ENCODE measurements at regions not wholly inside any gene's neighbourhood (a gene's known extent, or its start where the extent isn't known, plus 50 kb on each side); places are given as distances from the start of the nearest gene placed in this dataset.

GRCh38 chr6:77403424-77403823 lies 59.9 kb downstream of the HTR1B start:
- Mint-ChIP-seq H3K4me1 (no peaks in the 10 kb centered on the region), H3K9me3 (peaks cover 5 to 16% (median 13%) of the 10 kb centered on the region in 6 donors), H3K4me3 (no peak overlapping the region), H3K27ac (no peak overlapping the region), H3K27me3 (ENCODE audit: low read depth in 3 of 3) (peaks cover 0 to 3% (median 2%) of the 10 kb centered on the region in 3 donors), H3K36me3 (no peaks in the 10 kb centered on the region)
- DNase-seq, result no peak

DNA sequence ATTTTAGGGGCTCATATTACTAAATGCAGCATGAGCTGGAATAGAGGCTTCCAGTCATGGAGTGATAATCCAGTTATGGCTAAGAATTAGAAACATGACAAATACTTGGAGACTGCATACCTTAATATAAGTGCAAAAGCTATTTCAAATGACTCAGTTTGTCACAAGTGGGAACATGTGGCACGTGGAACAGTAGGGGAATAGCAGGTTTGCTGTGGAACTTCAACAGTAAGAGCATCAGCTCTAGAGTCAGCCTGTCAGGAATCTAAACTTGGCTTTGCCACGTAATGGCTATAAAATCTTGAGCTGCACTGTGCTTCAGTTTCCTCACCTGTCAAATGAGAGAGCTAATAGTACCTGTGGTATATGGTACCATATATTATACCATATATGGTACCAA lies 62.1 kb downstream of the HTR1B start:
- Mint-ChIP-seq H3K4me3 (no peak overlapping the region), H3K4me1 (no peaks in the 10 kb centered on the region), H3K27me3 (ENCODE audit: low read depth in 3 of 3) (peaks cover 0 to 4% (median 2%) of the 10 kb centered on the region in 3 donors), H3K9me3 (peaks cover 0 to 19% (median 15%) of the 10 kb centered on the region in 6 donors), H3K27ac (no peak overlapping the region), H3K36me3 (no peaks in the 10 kb centered on the region)
- no peak for DNase-seq

DNA sequence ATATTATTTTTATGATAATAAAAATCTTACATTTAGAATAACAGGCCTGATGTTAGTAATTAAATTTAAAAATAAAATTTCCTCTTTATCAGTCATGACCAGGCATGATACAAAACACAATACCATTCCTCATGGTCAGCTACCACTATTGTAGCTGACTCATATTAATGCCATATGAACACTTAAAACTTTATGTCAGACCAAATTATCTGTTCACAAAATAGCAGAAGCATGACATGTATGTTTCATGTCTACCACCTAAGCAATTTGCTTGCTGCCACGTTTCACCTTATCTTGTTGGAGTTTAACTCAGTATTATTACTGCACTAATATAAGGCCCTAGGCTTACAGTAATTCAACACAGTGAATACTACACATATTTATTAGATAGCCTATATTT lies 65.7 kb downstream of the HTR1B start:
- Mint-ChIP-seq H3K36me3 (peaks cover 0 to under 1% (median 0%) of the 10 kb centered on the region in 3 donors), H3K27me3 (ENCODE audit: low read depth in 3 of 3) (peaks cover 0 to 4% (median 2%) of the 10 kb centered on the region in 3 donors), H3K9me3 (peaks cover 4 to 28% (median 12%) of the 10 kb centered on the region in 6 donors), H3K4me1 (no peaks in the 10 kb centered on the region), H3K4me3 (no peak overlapping the region), H3K27ac (no peak overlapping the region)
- no peak for DNase-seq

DNA sequence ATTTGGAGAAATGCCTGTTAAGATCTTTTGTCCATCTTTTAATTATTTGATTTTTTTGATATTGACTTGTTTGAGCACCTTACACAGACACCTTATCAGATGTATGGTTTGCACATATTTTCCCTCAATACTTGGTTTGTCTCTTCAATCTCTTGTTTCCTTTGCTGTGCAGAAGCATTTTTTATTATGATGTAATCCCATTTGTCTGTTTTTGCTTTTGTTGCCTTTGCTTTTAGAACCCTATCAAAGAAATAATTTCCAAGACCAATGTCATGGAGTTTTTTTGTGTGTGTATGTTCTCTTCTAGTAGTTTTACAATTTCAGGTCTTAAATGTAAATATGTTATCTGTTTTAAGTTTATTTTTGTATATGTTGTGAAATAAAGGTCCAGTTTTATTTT lies 73.9 kb downstream of the HTR1B start:
- Mint-ChIP-seq H3K36me3 (peaks cover 0 to 3% (median 0%) of the 10 kb centered on the region in 3 donors), H3K4me3 (no peak overlapping the region), H3K27ac (no peak overlapping the region), H3K9me3 (peaks cover 5 to 46% (median 22%) of the 10 kb centered on the region in 6 donors), H3K4me1 (no peaks in the 10 kb centered on the region), H3K27me3 (ENCODE audit: low read depth in 3 of 3) (no peaks in the 10 kb centered on the region)
- DNase-seq, result no peak

DNA sequence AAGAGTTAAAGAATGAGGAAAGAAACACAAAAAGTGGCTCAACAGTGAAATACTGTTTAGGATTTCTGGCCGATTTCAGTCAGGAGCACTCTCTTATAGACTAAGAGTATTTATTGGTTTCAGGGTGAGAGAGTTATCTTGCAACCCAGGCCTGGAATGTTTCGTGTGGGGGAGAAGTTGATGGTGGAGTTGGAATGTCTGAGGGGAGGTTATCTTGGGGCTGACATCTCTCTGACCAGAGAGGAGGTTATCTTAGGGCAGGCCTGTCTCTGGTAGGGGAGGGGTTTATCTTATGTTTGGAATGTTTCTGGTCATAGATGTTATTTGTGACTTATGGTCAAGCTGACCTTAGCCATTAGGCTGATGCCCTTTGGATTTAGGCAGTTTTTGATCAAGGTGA lies 80.3 kb downstream of the HTR1B start:
- Mint-ChIP-seq H3K27me3 (ENCODE audit: low read depth in 3 of 3) (peaks cover 0 to 2% (median 2%) of the 10 kb centered on the region in 3 donors), H3K27ac (no peak overlapping the region), H3K9me3 (peaks cover 4 to 46% (median 25%) of the 10 kb centered on the region in 6 donors), H3K4me1 (no peaks in the 10 kb centered on the region), H3K4me3 (no peak overlapping the region), H3K36me3 (peaks cover 0 to 3% (median 0%) of the 10 kb centered on the region in 3 donors)
- no peak for DNase-seq

GRCh38 chr6:77373955-77374354 lies 89.3 kb downstream of the HTR1B start:
- peaks cover 0 to under 1% (median 0%) of the 10 kb centered on the region in 3 donors for H3K36me3 Mint-ChIP-seq
- no peak overlapping the region for H3K27ac Mint-ChIP-seq
- DNase-seq, result no peak
- peaks cover 8 to 62% (median 27%) of the 10 kb centered on the region in 6 donors for H3K9me3 Mint-ChIP-seq
- H3K4me1 Mint-ChIP-seq, result no peaks in the 10 kb centered on the region
- H3K27me3 Mint-ChIP-seq (ENCODE audit: low read depth in 3 of 3), result peaks cover 0 to 1% (median 0%) of the 10 kb centered on the region in 3 donors
- H3K4me3 Mint-ChIP-seq, result no peak overlapping the region

DNA sequence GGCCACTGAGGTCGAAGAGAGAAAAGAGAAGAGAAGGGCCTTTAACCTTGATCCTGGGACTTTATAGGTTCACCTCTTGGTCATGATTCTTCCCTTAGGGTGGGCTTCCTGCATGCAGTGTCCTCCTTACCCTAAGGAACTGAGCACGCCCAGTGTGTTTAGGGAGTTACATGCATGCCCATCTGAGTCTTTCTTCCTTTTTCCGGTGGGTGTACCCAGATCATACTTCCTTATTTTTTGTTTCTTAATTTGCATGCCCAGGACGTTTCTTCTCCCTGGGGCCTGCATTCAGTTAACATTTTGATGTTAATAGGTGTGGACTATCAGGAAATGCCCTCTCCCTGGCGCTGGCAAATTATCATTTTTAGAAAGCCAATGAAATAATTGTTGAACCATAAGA lies 91.5 kb downstream of the HTR1B start:
- Mint-ChIP-seq H3K27ac (no peak overlapping the region), H3K4me3 (no peak overlapping the region), H3K4me1 (no peaks in the 10 kb centered on the region), H3K36me3 (no peaks in the 10 kb centered on the region), H3K9me3 (peaks cover 8 to 53% (median 23%) of the 10 kb centered on the region in 6 donors), H3K27me3 (ENCODE audit: low read depth in 3 of 3) (peaks cover 0 to 1% (median 0%) of the 10 kb centered on the region in 3 donors)
- no peak for DNase-seq

DNA sequence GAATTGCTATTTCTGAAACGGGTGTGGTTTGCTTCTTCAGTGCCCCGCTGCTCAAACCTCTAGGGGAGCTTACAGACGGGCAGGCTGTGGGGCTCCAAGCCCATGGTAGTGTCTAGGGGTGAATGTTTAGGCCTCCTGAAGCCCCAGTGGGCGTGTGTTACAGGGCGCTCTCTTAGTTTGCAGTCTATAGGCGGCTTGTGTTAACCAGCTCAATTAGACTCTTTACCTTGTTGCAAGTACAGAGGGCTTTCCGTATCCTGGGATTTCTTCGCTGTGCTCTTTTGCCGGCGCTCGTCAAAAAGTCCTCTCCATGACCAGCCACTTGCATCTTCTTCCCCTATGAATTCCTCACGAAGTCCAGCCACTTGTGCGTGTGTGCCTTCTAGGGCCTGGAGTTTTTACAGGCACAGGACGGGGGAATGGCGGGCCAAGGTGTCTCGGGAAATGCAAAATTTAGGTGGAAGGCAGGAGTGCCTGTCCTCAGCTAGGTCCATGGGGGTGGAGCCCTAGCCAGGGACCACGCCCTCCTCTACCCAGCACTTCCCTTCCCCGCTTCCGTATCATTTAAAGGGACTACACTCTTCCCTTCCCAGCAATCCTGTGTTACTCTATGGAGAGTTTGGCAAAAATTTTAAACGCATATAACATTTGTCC lies 94.5 kb downstream of the HTR1B start:
- H3K4me1 Mint-ChIP-seq, result no peaks in the 10 kb centered on the region
- H3K36me3 Mint-ChIP-seq, result no peaks in the 10 kb centered on the region
- H3K27me3 Mint-ChIP-seq (ENCODE audit: low read depth in 3 of 3), result no peaks in the 10 kb centered on the region
- H3K4me3 Mint-ChIP-seq, result peak overlapping the region; percentile 43 to 58 (median 52)
- no peak overlapping the region for H3K27ac Mint-ChIP-seq
- peaks cover 5 to 58% (median 23%) of the 10 kb centered on the region in 6 donors for H3K9me3 Mint-ChIP-seq
- DNase-seq, result no peak

DNA sequence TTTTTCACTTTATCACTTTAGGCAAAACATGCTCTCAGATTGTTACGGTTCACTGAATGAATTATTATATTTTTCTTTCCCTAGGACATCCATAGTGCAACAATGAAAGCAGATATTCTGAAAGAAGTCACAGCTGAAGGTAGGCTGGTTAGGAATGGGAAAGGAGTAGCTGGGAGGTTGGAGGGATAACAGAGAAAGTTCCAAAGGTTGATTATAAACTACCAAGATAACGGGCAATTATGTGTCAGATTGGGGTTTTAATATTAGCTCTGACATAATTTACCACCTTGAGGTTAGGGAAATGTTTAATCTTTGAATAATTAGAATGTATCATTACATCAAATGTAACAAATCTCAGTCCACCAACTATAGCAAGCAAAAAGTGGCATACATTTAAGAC lies 96.5 kb downstream of the HTR1B start:
- Mint-ChIP-seq H3K4me1 (no peaks in the 10 kb centered on the region), H3K4me3 (no peak overlapping the region), H3K27ac (no peak overlapping the region), H3K27me3 (ENCODE audit: low read depth in 3 of 3) (no peaks in the 10 kb centered on the region), H3K36me3 (no peaks in the 10 kb centered on the region), H3K9me3 (peaks cover 10 to 72% (median 29%) of the 10 kb centered on the region in 6 donors)
- no peak for DNase-seq

DNA sequence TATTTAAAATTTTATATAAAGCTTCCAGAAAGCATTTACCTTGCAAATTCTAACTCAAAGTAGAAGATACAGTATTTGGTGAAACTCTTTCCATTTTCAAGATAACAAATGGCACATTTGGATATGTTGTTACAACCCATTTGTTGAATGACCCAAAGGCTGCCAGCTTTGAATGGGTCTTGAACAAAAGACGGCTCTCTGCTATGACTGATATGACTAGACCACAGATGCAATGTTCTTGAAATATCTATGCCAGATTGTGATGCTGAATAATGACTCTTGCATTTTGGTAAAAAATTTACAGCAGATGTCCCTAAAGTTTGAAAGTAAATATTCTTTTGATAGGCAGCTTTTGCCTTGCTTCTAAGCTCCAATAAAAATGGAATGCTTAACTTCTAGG lies 99.6 kb downstream of the HTR1B start:
- H3K9me3 Mint-ChIP-seq, result peaks cover 8 to 58% (median 16%) of the 10 kb centered on the region in 6 donors
- H3K27me3 Mint-ChIP-seq (ENCODE audit: low read depth in 3 of 3), result no peaks in the 10 kb centered on the region
- H3K36me3 Mint-ChIP-seq, result no peaks in the 10 kb centered on the region
- no peaks in the 10 kb centered on the region for H3K4me1 Mint-ChIP-seq
- no peak overlapping the region for H3K27ac Mint-ChIP-seq
- DNase-seq, result no peak
- H3K4me3 Mint-ChIP-seq, result no peak overlapping the region

GRCh38 chr6:77362055-77362454 lies 101.2 kb downstream of the HTR1B start:
- peaks cover 8 to 67% (median 25%) of the 10 kb centered on the region in 6 donors for H3K9me3 Mint-ChIP-seq
- DNase-seq, result no peak
- H3K4me3 Mint-ChIP-seq, result no peak overlapping the region
- no peaks in the 10 kb centered on the region for H3K4me1 Mint-ChIP-seq
- no peak overlapping the region for H3K27ac Mint-ChIP-seq
- H3K36me3 Mint-ChIP-seq, result no peaks in the 10 kb centered on the region
- no peaks in the 10 kb centered on the region for H3K27me3 Mint-ChIP-seq (ENCODE audit: low read depth in 3 of 3)

GRCh38 chr6:77361018-77361417 lies 102.3 kb downstream of the HTR1B start:
- no peak for DNase-seq
- H3K27me3 Mint-ChIP-seq (ENCODE audit: low read depth in 3 of 3), result no peaks in the 10 kb centered on the region
- no peaks in the 10 kb centered on the region for H3K4me1 Mint-ChIP-seq
- H3K4me3 Mint-ChIP-seq, result no peak overlapping the region
- H3K36me3 Mint-ChIP-seq, result no peaks in the 10 kb centered on the region
- H3K27ac Mint-ChIP-seq, result no peak overlapping the region
- H3K9me3 Mint-ChIP-seq, result peaks cover 7 to 69% (median 25%) of the 10 kb centered on the region in 6 donors

DNA sequence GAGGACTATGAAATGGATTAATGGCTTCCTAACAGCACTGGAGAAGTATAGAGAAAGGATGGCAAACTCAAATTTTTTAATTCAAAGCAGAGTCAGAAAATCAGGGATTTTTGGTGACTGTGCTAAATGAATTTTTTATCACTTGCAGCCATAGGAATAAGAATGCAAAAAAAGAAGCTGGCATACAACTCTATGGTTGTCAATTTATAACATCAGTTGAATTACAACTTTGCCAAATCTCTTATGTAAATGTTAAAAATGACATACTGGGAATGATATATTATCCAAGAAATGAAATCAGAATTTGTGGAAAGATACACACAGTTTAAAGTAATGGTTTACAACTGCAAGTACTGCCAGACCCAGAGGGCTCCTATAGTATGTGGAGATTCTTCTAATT lies 106.5 kb downstream of the HTR1B start:
- no peaks in the 10 kb centered on the region for H3K4me1 Mint-ChIP-seq
- H3K4me3 Mint-ChIP-seq, result no peak overlapping the region
- peaks cover 5 to 49% (median 25%) of the 10 kb centered on the region in 6 donors for H3K9me3 Mint-ChIP-seq
- DNase-seq, result no peak
- no peaks in the 10 kb centered on the region for H3K27me3 Mint-ChIP-seq (ENCODE audit: low read depth in 3 of 3)
- H3K27ac Mint-ChIP-seq, result no peak overlapping the region
- no peaks in the 10 kb centered on the region for H3K36me3 Mint-ChIP-seq

DNA sequence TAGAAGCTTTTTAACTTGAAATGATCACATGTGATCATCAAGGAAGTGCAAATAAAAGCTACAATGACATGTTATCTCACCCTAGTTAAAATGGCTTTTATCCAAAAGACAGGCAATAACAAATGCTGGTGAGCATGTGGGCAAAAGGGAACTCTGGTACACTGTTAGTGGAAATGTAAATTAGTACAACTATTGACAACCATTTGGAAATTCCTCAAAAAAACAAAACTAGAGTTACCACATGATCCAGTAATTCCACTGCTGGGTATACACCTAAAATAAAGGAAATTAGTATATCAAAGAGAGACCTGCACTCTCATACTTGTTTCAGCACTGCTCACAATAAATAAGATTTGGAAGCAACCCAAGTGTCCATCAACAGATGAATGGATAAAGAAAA lies 108.7 kb downstream of the HTR1B start:
- Mint-ChIP-seq H3K36me3 (no peaks in the 10 kb centered on the region), H3K4me1 (no peaks in the 10 kb centered on the region), H3K4me3 (no peak overlapping the region), H3K9me3 (peaks cover 3 to 44% (median 27%) of the 10 kb centered on the region in 6 donors), H3K27ac (no peak overlapping the region), H3K27me3 (ENCODE audit: low read depth in 3 of 3) (no peaks in the 10 kb centered on the region)
- no peak for DNase-seq

GRCh38 chr6:77353129-77353528 lies 110.2 kb downstream of the HTR1B start:
- no peak overlapping the region for H3K27ac Mint-ChIP-seq
- H3K27me3 Mint-ChIP-seq (ENCODE audit: low read depth in 3 of 3), result no peaks in the 10 kb centered on the region
- H3K4me1 Mint-ChIP-seq, result no peaks in the 10 kb centered on the region
- DNase-seq, result no peak
- no peaks in the 10 kb centered on the region for H3K36me3 Mint-ChIP-seq
- H3K9me3 Mint-ChIP-seq, result peaks cover 3 to 34% (median 21%) of the 10 kb centered on the region in 6 donors
- H3K4me3 Mint-ChIP-seq, result no peak overlapping the region
